Mucosa of gallbladder (tissue), 1 donor: ENCODE measurements at regions not wholly inside any gene's neighbourhood (a gene's known extent, or its start where the extent isn't known, plus 50 kb on each side); places are given as distances from the start of the nearest gene placed in this dataset.
"Not testable (repeated sequence)": the region's sequence is repeated elsewhere in the genome, so short reads cannot be mapped to it uniquely, and the experiment has no call there.

Experiments used
- DNase-seq: peaks from one replicate; pipeline ENCODE4 v3.0.0-alpha.2; 2020; ENCODE audit warnings: low spot score
- donor health status: DM: no; HTN: no; CAD: no.

DNA sequence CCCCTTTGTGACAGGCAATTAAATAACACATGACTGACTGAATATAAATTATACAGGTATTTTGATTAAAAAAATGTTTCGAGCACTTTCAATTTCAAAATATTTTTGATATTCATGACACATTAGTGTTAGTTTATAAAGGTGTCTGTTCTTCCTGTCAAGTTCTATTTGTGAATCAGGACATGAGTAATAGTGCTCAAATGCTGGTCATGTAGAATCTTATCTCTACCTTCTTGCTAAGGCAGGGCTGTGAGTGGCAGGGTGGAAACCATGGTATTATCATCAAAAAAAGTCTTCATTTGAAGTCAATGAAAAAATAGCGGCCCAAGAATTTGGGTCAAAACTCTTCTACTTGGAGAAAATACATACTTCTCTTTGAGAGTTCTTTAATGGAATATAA lies 250.2 kb downstream of the DACT1 start:
- DNase-seq: no peak

DNA sequence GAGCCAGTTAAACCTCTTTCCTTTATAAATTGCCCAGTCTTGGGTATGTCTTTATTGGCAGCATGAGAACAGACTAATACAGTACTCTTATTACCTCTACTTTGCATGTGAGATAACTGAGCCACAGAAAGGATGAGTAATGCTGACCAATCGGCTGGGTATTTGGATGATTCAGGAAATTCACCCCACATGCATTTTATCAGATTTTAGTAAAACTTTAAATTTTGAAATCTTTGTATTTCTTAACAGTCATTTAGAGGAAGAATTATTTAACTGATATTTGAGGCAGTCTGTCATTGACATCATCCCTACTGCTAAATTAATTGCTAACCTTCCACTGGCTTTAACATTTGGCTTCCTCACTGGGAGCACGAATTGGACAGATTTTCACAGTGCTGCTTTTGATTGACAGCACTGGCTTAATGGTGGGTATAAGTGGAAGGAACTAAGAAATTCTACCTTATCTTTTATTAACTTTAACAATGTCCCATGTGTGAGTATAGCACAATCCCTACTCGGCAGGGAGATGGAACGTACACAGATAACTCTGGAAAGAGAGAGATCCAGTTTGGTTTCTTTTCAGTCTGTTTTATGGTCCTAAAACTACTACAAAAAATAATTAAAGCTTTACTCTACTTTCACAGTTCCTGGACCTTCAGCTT lies 261.0 kb downstream of the DACT1 start:
- DNase-seq: no peak

DNA sequence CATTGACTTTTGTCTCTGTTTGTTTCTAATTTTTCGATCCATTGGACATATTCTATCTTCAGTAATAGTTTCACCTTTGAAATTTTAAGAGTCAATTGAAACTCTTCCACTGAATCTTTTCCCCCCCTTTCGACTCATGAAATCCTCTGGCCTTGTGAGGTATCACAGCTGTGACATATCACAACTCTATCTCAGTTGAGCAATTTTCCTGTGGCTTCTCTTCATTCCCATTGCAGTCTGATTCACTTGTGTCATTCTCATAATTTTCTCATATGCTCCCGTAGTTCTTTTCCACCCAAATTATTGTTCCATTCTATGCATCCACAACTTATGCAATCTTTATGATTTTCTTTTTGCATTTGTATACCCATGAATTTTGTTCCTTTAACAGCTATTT lies 261.6 kb downstream of the DACT1 start:
- DNase-seq: no peak

DNA sequence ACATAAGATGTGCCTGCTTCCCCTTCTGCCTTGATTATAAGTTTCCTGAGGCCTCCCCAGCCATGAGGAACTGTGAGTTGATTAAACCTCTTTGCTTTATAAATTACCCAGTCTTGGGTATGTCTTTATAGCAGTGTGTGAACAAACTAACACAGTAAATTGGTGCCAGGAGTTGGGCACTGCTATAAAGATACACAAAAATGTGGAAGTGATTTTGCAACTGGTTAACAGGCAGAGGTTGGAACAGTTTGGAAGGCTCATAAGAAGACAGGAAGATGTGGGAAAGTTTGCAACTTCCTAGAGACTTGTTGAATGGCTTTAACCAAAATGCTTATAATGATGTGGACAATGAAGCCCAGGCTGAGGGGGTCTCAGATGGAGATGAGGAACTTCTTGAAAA lies 264.1 kb downstream of the DACT1 start:
- DNase-seq: no peak

DNA sequence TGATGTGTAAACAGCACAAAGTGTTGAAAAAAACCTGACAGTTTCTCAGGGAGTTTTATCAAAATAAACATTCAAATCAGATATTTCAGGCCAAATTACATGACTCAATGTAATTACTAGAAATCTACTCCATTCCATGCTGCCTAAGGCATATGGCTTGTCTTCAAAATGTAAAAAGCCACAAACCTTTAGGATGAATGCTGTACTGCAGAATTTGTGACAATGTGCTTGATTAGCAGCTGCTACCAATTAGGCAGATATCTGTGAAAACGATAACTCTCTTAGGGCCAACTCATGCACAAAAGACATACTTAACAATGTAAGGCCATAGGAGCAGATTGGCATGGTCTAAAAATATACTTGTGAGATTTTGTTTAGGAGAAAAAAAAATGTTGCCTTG lies 267.0 kb downstream of the DACT1 start:
- DNase-seq: no peak

DNA sequence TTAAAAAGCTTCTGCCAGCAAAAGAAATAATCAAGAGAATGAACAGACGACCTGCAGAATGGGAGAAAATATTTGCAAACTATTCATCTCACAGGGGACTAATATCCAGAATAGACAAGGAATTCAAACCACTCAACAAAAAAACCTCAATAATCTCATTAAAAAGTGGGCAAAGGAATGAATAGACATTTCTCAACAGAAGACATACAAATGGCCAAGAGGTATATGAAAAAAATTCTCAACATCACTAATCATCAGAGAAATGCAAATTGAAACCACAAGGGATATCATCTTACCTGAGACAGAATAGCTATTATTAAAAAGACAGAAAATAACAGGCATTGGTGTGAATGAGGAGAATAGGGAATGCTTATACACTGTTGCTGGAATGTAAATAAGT lies 270.0 kb downstream of the DACT1 start:
- no peak for DNase-seq

DNA sequence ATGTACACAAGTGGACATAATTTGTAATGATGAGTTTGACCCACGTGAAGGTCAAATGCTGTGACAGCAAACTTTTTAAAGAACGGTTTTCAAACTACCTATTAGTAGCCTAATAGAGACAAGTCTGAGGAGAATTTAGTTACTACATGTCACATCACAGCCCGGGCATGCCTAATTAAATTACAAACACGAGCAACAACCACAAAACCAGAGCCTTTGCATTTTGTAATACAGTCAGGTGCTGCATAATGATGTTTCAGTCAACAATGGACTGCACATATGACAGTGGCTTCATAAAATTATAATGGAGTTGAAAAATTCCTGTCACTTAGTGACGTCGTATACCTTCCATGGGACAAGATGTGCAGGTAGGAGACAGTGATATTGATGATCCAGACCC lies 274.5 kb downstream of the DACT1 start:
- no peak for DNase-seq

DNA sequence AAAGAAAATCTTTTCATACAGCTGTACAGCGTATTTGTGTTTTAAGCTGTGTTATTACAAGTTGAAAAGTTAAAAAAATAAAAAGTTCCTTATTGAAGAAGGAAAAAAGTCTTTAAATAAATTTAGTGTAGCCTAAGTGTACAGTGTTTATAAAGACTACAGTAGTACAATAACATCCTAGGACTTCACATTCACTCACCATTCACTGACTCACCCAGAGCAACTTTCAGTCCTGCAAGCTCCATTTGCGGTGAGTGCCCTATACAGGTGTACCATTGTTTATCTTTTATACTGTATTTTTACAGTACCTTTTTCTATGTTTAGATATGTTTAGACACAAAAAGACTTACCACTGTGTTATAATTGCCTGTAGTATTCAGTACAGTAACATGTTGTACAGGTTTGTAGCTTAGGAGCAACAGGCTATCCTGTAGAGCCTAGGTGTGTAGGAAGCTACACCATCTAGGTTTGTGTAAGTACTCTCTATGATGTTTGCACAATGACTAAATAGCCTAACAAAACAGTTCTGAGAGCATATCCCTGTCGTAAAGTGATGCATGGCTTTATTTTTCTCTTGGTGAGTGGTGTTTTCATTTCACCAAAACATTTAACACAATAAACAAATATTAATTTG lies 275.2 kb downstream of the DACT1 start:
- no peak for DNase-seq

DNA sequence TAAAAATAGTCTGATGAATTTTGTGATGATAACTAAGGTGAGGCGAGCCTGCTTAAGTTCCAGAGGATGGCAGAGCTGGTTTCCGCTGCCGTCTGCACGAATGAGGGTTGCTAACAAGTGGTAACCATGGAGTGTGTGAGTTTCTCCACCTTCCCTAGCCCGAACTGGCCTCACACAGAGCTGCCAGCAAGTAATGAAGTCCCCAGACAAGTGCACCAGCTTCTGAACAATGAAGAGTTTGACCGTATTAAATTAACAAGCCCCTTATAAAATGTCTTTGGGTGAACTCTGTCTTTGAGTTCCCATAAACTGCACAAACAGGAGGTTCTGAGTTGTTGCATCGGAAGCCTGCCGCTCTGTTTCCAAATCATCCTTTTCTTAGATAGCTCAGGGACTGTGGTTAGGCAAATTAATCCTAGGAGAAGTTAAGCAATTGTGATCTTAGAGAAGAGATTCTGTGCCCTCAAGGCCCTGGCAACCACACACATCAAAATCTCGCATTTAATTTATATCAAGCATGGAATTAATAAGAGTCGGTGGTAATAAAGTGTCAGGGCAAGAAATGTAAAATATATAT lies 274.1 kb upstream of the DAAM1 start:
- DNase-seq: no peak

DNA sequence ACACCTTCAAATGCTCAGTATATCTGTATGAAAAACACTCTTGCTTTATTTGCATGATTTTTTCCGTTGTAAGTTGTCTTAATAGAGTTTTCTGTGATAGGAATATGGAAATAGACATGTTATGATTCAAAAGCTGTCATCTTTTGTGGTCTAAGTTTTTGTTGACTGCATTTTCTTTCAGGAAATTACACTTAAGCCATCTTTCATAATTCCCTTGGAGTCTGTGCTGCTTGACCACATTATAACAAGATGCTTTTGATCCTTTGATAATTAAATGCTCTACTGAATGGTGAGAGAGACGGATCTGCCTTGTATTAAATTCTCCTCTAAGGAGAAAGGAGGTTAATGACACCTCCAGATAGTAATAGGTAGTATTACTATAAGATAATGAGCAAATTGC lies 272.8 kb upstream of the DAAM1 start:
- DNase-seq: no peak

DNA sequence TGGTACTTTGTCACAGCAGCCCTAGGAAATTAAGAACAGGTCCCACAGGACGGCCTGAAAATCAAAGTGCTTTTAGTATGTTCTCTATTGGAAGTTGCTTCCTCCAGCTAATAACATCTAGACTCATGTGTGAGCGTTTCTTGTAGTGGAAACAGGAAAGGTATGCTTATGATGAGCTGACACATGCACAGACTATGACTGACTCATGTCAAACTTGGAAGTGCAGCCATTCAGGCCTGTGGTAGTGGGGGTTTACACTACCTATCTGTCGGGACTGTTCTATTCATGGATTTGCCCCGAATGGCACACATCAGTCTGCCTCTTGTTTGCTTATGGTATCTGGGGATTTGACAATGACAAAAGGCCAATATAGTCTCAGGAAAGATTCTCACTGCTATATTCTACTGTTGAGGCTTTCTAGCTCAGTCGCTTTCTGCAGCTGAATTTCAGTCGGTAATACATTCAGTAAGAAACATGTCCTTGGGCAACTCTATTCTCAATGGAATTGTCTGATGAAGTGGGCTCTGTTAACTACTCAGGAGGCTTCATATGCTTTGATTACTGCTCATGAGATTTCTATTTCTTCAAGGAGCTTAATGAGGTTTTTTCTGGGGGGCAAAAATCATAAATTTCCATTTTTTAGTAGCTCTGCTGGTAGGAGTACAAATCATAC lies 270.3 kb upstream of the DAAM1 start:
- DNase-seq: no peak

DNA sequence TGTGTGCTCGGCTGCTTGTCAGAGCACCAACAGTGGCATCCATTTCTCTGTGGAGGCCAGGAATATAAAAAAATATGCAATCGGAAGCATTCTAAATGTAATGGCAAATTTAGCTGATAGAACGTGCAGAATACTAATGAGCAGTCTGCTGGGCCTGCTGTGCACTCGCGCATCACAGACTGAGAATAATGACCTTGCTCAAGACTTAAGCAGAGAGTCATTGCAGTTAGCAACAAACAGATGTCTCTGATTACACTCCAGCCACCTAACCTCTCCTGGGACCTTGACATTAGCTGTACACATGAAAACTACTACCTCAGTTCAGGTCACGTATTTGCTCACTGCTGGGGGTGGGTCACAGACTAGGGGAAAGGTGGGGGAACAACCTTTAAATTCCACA lies 269.2 kb upstream of the DAAM1 start:
- no peak for DNase-seq

DNA sequence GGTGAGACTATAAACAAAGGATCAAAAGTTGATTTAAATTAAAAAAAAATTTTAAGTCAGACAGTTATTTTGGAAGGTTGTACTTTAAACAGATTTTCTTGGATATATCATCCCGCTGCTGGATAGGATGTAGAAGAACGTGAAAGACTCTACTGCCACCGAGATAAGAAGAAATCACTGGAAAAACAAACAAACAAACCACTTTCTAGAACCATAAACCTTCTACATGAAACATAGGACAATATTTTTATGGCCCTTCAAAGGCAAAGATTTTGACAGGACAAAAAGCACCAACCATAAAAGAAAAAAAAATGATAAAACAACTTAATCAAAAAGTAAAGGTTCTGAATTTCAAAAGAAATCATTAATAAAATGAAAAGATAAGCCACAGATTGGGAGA lies 268.2 kb upstream of the DAAM1 start:
- DNase-seq: no peak

DNA sequence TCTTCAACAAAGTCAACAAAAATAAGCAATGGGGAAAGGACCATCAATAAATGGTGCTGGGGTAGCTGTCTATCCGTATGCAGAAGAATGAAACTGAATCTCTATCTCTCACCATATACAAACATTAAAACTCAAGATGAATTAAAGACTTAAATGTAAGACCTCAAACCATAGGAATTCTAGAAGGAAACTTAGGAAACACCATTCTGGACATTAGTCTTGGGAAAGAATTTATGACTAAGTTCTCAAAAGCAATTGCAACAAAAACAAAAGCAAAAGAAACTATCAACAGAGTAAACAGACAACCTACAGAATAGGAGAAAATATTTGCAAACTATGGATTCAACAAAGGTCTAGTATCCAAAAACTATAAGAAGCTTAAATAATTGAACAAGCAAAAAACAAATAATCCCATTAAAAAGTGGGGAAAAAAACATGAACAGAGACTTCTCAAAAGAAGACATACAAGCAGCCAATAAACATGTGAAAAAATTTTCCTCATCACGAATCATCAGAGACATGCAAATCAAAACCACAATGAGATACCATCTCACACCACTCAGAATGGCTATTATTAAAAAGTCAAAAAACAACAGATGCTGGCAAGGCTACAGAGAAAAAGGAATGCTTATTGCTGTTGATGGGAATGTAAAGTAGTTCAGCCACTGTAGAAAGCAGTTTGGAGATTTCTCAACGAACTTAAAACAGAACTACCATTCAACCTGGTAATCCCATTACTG lies 266.1 kb upstream of the DAAM1 start:
- not testable (repeated sequence) for DNase-seq

DNA sequence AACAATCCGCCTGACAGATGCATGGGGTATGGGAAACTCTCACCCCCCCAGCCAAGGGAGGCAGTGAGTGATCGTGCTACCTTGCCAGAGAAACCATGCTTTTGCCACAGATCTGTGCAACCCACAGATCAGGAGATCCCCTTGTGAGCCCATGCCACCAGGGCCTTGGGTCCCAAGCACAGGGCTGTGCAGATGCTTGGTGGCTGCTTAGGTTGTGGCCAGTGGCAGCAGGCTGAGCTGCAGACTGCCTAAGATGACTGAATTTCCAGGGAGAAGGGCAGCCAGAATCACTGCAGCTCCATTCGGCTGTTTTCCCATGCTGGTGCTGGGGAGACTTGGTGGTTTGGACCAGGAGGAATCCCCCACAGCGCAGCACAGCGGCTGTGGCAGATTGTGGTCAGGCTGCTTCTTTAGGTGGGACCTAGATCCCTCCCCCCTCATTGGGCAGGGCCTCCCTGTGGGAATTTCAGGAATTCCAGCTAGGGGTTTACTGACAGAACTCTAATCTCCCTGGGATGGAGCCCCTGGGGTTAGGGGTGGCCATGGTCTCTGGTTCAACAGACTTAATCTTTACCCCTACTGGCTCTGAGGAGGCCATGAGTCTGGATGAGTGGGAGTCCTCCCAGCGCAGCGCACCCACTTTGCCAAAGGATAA lies 264.6 kb upstream of the DAAM1 start:
- no peak for DNase-seq

DNA sequence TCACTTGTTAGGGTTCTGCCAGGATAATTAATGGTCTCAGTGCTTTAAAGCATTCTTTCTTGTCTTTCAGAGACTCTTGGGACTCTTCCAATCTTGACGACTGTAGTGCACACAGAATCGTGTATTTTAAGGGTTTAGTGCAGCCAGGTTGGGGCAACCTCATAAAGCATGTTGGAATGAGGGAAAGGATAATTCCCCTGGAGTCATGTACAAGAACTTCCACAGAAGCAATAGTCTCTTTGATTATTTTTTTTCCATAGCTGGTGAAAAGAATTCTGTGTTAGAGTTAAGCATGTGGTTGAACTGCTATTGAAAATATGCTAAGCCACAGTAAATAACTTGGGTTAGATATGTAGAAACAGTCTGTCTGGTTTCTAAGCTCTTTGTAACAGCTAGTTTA lies 246.8 kb upstream of the DAAM1 start:
- no peak for DNase-seq

DNA sequence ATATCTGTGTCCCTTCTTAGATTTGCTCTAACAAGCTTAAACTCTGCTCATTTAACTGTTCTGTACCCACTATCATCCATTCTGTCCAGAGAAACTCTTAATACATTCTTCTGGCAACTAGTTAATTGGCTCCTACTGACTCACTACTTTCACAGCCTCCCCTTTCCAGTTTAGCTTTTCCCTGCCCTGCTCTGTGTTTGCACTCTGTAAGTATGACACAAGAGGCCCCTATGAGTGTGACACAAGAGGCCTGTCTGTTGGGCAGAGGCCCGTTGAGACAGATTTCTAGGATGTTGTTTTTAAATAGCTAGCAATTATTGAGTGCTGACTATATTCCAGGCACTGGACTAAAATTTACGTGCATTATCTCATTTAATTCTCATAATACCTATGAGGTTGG lies 246.0 kb upstream of the DAAM1 start:
- DNase-seq: no peak

DNA sequence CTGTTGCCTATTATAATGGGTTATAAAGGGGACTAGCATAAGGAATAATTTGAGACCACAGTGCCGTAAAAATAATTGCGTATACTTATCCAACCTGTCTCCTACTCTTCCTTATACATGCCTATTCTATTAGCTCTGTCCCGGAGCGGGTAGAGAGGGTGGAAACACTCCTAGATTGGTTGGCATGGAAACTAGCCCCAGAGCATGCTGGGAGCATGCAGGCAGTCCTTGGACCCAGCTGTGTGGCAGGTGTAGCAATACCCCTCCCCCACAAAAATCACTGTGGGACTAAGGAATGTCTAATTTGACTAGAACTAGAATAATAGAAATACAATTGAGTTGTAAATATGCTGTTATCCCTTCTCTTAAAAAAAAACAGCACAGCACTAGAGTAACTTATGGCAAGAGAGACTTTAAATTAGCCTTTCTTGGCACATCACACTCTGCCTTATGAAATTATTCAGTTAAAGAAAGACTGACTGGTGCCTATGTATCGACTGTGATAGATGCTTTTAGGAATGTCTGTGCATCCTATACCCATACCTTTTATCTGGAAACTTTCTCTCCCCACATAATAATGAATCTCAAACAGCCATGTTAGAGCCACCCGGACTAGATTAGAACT lies 244.0 kb upstream of the DAAM1 start:
- peak; percentile 33 for DNase-seq

DNA sequence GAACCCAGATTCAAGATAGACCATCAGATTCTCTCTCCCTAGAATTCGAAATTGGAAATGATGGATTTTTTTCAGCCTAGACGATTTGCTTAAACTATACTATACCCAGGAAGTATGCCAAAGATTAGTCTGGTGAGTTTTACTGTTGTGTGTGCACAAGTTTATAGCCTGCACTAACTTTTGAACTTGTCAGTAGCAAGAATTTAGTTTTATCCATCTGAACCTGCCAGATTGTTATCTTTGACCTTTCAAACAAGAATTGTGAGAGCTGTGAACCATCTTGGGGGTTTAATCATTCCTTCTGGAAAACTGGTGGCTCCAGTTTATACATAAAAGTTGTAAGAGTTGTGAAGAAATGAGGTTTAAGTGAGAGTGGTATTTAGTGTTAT lies 243.5 kb upstream of the DAAM1 start:
- no peak for DNase-seq

DNA sequence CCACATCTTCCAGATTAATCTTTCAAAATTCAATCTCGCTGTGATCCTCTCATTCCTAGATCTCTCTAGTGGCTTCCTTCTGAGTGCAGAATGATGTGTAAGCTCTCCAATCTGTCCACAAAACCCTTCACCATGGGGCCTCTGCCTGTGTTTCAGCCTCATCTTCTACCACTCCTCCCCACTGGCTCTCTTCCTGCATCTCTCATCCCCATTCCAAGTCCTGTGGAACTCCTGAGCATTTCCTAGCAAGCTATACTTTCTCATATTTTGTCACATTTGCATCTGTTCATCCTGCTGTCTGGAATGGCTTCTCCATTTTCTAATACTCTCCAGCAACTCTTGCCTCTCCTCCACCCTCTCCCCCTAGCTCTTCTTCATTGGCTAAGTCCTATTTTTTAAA lies 242.0 kb upstream of the DAAM1 start:
- DNase-seq: no peak

DNA sequence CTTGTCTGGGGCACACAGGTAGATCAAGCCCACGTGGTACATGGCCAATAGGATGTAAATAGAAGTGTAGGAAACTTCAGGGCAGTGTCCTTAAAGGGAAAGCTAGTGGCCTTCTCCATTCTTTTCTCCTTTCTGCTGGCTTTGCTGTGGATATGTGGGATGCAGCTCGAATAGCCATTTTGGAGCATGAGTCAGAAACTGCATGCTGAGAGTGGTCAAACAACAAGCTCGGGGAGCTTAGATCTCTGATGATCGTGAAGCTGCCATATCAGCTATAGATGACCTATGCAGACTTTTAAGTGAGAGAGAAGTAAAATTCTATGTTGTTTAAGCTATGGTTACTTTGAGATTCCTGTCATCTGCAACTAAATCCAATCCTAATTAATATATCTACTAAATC lies 241.3 kb upstream of the DAAM1 start:
- no peak for DNase-seq
